DOHH2 (cell line): ENCODE measurements at regions not wholly inside any gene's neighbourhood (a gene's known extent, or its start where the extent isn't known, plus 50 kb on each side); places are given as distances from the start of the nearest gene placed in this dataset.

Source experiments
- H3F3A ChIP-seq: fragments of 200-600 bp; sonication (generic), shearing (Covaris generic); 2 replicates; pipeline ENCODE4 v1.6.0; 2016; ENCODE audit warnings: antibody characterized with exemption, mild to moderate bottlenecking; ENCODE audit not compliant: control insufficient read depth, insufficient read depth
- H3K27ac ChIP-seq: fragments of 200-600 bp; sonication (generic); 2 replicates; pipeline ENCODE4 v1.5.1; 2014; ENCODE audit warnings: low read depth, mild to moderate bottlenecking, low read length, moderate library complexity
- H3K27me3 ChIP-seq: fragments of 200-600 bp; sonication (generic); 2 replicates; pipeline ENCODE4 v1.6.1; 2014; ENCODE audit warnings: mild to moderate bottlenecking, low read length, mixed read lengths; ENCODE audit not compliant: control insufficient read depth
- H3K36me3 ChIP-seq: fragments of 200-600 bp; sonication (generic); 2 replicates; pipeline ENCODE4 v1.6.1; 2014; ENCODE audit warnings: mild to moderate bottlenecking, low read length, moderate library complexity, mixed read lengths; ENCODE audit not compliant: control insufficient read depth
- H3K4me1 ChIP-seq: fragments of 200-600 bp; sonication (generic); 2 replicates; pipeline ENCODE4 v1.6.1; 2014; ENCODE audit warnings: mild to moderate bottlenecking, low read length, mixed read lengths; ENCODE audit not compliant: control insufficient read depth
- H3K4me2 ChIP-seq: fragments of 200-600 bp; sonication (generic); 2 replicates; pipeline ENCODE4 v1.6.0; 2014; ENCODE audit warnings: mild to moderate bottlenecking, low read length, moderate library complexity
- H3K4me3 ChIP-seq: fragments of 200-600 bp; sonication (generic); 2 replicates; pipeline ENCODE4 v1.5.1; 2014; ENCODE audit warnings: mild to moderate bottlenecking, low read length, mixed read lengths
- H3K79me2 ChIP-seq: fragments of 200-600 bp; sonication (generic); 2 replicates; pipeline ENCODE4 v1.6.1; 2014; ENCODE audit warnings: mild to moderate bottlenecking, low read length, mixed read lengths; ENCODE audit not compliant: control insufficient read depth
- H3K9me2 ChIP-seq: fragments of 200-600 bp; sonication (generic); replicated peaks from 2 replicates; pipeline ENCODE4 v1.6.1; 2014; ENCODE audit warnings: mild to moderate bottlenecking, low read length, mixed read lengths; ENCODE audit not compliant: control insufficient read depth
- H3K9me3 ChIP-seq: fragments of 200-600 bp; sonication (generic); 2 replicates; pipeline ENCODE4 v1.6.1; 2014; ENCODE audit warnings: antibody characterized with exemption, low read length, mixed read lengths; ENCODE audit not compliant: control insufficient read depth, insufficient read depth
- H4K20me1 ChIP-seq: fragments of 200-600 bp; sonication (generic); 2 replicates; pipeline ENCODE4 v1.6.0; 2014; ENCODE audit warnings: low read depth, mild to moderate bottlenecking, antibody characterized with exemption, low read length, moderate library complexity; ENCODE audit not compliant: control insufficient read depth, insufficient read depth
- EZH2phosphoT487 ChIP-seq: fragments of 200-600 bp; sonication (generic); IDR thresholded peaks from 2 replicates; pipeline ENCODE4 v1.6.1; 2017; ENCODE audit warnings: borderline replicate concordance, mild to moderate bottlenecking, antibody characterized with exemption, low read length, moderate library complexity, mixed read lengths
- TF ChIP-seq, protein P1 (sequence below): fragments of 200-600 bp; sonication (generic); IDR thresholded peaks from one replicate; pipeline ENCODE4 v1.5.1; 2014; ENCODE audit warnings: antibody characterized with exemption, mild to moderate bottlenecking, low read depth, low read length; ENCODE audit not compliant: poor library complexity, severe bottlenecking

DNA sequence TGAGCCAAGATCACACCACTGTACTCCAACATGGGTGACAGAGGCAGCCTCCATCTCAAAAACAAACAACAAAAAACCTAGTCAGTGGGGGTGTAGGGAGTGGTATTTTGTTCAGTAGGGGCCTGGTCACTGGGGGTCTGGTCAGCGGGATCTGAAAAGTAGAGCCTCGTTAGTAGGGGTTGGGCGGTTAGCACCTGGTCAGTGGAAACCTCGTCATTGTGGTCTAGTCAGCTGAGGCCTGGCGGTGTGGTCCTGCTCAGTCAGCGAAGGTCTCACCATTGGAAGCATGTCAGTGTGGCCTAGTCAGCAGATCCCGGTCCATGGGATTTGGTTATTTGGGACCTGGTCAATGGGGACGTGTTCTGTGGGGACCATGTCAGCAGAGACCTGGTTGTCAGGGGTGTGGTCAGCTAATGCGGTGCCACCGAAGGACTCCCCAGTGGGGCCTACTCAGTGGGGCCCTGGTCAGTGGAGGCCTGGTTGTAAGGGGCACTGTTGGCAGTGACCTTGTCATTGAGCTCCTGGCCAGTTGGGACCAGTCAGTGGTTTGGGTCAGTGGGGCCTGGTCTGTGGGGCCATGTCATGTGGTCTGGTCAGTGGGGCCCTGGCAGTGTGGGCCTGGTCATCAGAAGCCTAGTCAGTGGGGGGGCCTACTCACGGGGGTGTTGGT lies 63.0 kb upstream of the TPM4 start:
- Histone ChIP-seq H3F3A (no peaks in the 10 kb centered on the region), H3K79me2 (no peaks in the 10 kb centered on the region), H3K4me3 (no peak overlapping the region), H3K36me3 (no peaks in the 10 kb centered on the region), H3K9me3 (no peaks in the 10 kb centered on the region), H3K4me2 (no peak overlapping the region), H4K20me1 (no peaks in the 10 kb centered on the region), H3K9me2 (no peaks in the 10 kb centered on the region), H3K4me1 (no peaks in the 10 kb centered on the region), H3K27ac (no peak overlapping the region), H3K27me3 (no peaks in the 10 kb centered on the region)
- TF ChIP-seq, protein P1, sequence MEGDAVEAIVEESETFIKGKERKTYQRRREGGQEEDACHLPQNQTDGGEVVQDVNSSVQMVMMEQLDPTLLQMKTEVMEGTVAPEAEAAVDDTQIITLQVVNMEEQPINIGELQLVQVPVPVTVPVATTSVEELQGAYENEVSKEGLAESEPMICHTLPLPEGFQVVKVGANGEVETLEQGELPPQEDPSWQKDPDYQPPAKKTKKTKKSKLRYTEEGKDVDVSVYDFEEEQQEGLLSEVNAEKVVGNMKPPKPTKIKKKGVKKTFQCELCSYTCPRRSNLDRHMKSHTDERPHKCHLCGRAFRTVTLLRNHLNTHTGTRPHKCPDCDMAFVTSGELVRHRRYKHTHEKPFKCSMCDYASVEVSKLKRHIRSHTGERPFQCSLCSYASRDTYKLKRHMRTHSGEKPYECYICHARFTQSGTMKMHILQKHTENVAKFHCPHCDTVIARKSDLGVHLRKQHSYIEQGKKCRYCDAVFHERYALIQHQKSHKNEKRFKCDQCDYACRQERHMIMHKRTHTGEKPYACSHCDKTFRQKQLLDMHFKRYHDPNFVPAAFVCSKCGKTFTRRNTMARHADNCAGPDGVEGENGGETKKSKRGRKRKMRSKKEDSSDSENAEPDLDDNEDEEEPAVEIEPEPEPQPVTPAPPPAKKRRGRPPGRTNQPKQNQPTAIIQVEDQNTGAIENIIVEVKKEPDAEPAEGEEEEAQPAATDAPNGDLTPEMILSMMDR, result no peak
- TF ChIP-seq EZH2phosphoT487, result no peak

DNA sequence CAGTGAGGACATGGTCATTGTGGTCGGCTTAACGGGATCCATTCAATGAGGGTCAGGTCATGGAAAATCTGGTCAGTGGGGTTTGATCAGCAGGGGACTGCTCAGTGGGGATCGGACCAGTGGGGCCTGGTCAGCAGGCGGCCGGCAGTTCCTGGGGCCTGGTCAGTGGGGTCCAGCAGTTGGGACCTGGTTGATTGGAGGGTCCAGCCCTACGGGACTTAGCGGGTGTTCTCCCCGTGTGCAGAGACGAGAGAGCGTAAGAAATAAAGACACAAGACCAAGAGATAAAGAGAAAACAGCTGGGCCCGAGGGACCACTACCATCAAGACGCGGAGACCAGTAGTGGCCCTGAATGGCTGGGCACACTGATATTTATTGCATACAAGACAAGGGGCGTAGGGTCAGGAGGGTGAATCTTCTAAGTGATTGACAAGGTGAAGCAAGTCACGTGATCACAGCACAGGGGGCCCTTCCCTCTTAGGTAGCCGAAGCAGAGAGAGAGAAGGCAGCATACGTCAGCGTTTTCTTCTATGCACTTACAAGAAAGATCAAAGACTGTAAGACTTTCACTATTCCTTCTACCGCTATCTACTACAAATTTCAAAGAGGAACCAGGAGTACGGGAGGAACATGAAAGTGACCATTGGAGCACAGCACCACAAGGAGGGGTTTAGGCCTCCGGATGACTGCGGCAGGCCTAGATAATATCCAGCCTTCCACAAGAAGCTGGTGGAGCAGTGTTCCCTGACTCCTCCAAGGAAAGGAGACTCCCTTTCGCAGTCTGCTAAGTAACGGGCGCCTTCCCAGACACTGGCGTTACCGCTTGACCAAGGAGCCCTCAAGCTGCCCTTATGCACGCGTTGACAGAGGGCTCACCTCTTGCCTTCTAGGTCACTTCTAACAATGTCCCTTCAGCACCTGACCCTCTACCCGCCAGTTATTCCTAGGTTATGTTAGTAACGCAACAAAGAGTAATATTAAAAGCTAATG lies 62.1 kb upstream of the TPM4 start:
- Histone ChIP-seq H3K9me2 (no peaks in the 10 kb centered on the region), H3K79me2 (no peaks in the 10 kb centered on the region), H3K36me3 (no peaks in the 10 kb centered on the region), H4K20me1 (no peaks in the 10 kb centered on the region), H3K27me3 (no peaks in the 10 kb centered on the region), H3F3A (no peaks in the 10 kb centered on the region), H3K9me3 (no peaks in the 10 kb centered on the region), H3K4me1 (no peaks in the 10 kb centered on the region), H3K4me3 (no peak overlapping the region), H3K27ac (no peak overlapping the region), H3K4me2 (no peak overlapping the region)
- TF ChIP-seq, protein P1, result no peak
- TF ChIP-seq EZH2phosphoT487, result no peak

GRCh38 chr19:16014923-16015804 lies 61.1 kb upstream of the TPM4 start:
- Histone ChIP-seq H3K4me1 (no peaks in the 10 kb centered on the region), H3K4me2 (no peak overlapping the region), H3K79me2 (no peaks in the 10 kb centered on the region), H3F3A (no peaks in the 10 kb centered on the region), H3K27me3 (no peaks in the 10 kb centered on the region), H3K4me3 (no peak overlapping the region), H4K20me1 (no peaks in the 10 kb centered on the region), H3K9me3 (no peaks in the 10 kb centered on the region), H3K36me3 (no peaks in the 10 kb centered on the region), H3K9me2 (no peaks in the 10 kb centered on the region), H3K27ac (no peak overlapping the region)
- no peak for TF ChIP-seq EZH2phosphoT487
- TF ChIP-seq, protein P1, result no peak
